Umbilical cord (tissue), 1 donor: ENCODE measurements at regions not wholly inside any gene's neighbourhood (a gene's known extent, or its start where the extent isn't known, plus 50 kb on each side); places are given as distances from the start of the nearest gene placed in this dataset.

Experiments used
- DNase-seq: peaks from one replicate; pipeline ENCODE4 v3.0.0-alpha.2; 2015; ENCODE audit warnings: low spot score

- no peak for DNase-seq
Observed at GRCh38 chr5:174159327-174160114, 114.0 kb downstream of the NSG2 start.

GRCh38 chr5:174165406-174165805, 119.9 kb downstream of the NSG2 start:
- no peak for DNase-seq

GRCh38 chr5:174166231-174167079, 120.9 kb downstream of the NSG2 start:
- DNase-seq: no peak

- no peak for DNase-seq
Observed at GRCh38 chr5:174167080-174167910, 121.8 kb downstream of the NSG2 start.

DNA sequence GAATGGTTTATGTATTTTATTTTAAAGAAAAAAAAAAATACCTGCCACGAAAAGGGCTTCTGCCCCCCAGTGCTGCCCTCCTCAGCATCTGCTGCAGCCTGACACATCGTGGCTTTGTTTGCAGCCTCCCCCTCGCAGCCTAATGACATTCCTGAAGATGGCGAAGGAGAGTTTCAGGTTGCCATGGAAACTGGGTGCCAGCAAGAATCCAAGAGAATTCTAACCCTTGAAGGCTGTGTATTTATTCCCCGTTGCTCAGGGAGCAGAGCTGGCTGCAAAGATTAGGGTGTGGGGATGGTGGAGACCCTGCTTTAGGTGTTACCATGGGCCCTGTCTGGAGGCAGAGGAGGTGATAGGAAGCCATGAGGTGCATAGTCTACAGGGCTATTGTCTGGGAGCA, 126.6 kb downstream of the NSG2 start:
- DNase-seq: no peak

DNA sequence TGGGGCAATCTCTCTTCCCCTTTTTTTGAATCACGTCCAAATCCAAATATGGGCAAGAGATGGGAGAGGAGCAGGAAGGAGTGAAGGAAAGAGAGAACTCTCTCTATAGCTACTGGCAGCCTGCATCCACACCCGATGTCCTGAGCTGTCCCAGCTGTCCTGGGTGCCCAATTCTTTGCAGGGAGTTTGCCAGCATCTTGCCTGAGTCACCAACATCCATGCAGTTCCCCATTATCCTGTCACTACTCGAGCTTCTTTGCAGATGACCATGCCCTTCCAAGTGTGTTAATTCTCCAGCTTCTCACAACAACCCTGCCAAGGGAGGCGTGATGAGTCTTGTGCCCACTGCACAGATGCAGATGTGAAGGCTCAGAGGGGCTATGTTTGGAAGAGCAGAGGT, 127.1 kb downstream of the NSG2 start:
- DNase-seq: no peak

DNA sequence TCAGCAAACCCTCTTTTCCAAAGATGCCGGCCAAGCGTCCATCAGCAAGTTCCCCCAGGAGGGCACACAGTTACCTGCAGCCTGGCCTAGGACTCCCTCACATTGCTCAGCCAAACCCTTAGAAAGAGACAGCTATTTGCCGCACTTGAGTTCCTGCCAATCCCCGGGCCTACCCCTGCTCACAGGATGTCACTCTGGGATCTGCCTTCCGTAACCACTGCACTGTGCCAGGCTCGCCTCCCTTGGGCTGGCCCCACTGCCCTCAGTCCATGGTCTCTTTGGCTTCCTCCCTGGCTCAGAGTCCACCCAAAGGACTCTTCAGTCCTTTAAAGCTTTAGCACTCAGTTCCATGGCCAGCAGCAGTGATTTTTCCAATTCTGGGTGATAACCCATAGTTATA, 128.3 kb downstream of the NSG2 start:
- no peak for DNase-seq

DNA sequence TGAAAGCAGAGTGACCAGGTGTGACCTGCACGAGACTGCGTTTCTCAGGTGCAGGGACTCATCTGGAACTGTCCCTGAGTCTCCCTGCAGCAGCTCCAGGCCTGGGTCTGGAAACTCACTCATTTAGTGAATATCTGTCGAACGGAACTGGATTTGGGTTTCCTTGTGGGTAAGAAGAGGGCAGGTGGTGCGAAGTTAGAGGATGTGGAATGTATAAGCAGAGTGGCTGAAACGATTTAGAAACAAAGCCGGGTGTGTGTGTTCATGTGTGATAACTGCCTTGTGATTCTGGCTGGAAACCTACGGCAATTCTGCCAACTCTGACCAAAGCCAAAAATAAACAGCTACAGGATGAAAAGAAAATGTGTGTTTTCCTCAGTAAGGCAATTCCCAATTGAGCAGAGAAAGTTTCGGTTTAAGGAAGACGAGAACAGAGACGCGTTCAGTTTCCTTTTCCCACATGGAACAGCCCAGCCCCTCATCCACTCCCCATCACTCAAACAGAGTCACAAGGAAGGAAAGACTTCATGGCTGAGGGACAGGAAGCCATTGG, 130.3 kb downstream of the NSG2 start:
- DNase-seq: no peak

GRCh38 chr5:174176511-174176910, 131.0 kb downstream of the NSG2 start:
- no peak for DNase-seq

- no peak for DNase-seq
Observed at GRCh38 chr5:174177531-174177930, 132.0 kb downstream of the NSG2 start.

- no peak for DNase-seq
Observed at GRCh38 chr5:174177976-174178605, 132.6 kb downstream of the NSG2 start.

GRCh38 chr5:174180639-174181038, 135.1 kb downstream of the NSG2 start:
- DNase-seq: no peak

DNA sequence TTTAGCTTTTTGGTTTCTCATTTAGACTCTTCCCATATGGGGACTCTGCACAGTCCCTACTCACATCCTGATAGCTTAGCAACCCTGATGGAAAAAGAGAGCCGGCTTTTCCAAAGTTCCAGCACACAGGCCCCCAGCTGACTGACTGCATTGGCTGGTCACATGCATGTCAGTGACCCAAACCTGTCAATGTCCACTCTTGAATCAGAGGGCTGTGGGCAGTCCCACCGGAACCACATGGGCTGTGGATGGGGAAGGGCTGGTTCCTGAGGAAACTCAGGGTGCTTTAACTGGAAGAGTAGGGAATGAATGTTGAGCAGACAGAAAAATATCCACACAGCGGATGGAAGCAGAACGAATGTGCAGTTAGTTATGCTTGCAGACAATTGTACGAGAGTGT, 136.6 kb downstream of the NSG2 start:
- DNase-seq: no peak

GRCh38 chr5:174183701-174184100, 138.2 kb downstream of the NSG2 start:
- DNase-seq: no peak

- no peak for DNase-seq
Observed at GRCh38 chr5:174185506-174185905, 140.0 kb downstream of the NSG2 start.

DNA sequence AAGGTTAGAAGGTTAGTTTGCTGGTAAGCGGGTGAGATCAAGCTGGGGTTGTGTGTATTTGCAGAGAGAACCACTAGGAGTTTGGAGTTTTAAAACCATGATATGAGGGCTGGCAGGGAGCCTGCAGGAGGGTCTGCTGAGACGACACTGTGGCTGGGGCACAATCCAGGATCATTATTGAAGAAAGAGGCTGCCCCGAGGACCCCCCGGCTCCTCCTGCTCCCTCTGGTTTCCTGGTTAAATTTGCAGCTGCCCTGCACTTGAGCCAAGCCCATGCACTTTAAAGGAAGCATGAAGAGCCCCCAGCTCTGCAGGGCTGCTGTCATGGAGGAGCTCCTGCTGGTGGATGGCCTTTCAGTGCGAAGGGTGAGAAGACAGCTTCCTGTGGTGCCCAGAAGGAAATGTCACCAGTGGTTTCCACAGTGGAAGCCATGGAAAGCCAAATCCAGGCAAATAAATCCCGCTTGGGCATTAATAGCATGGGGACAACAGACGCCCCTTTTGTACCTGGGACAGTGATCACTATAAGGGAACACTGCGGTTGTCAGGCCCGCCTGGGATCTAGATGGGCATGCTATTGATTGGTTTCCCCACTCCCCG, 140.7 kb downstream of the NSG2 start:
- no peak for DNase-seq

GRCh38 chr5:174187001-174187400, 141.5 kb downstream of the NSG2 start:
- DNase-seq: no peak

- DNase-seq: no peak
Observed at GRCh38 chr5:174187481-174187880, 142.0 kb downstream of the NSG2 start.

GRCh38 chr5:174188295-174188694, 142.8 kb downstream of the NSG2 start:
- no peak for DNase-seq

- DNase-seq: no peak
Observed at GRCh38 chr5:174189654-174190541, 144.4 kb downstream of the NSG2 start.
